ENCODE measurements at regions not wholly inside any gene's neighbourhood (a gene's known extent, or its start where the extent isn't known, plus 50 kb on each side); places are given as distances from the start of the nearest gene placed in this dataset.

GRCh38 chr13:65236841-65237418 is 1993.2 kb downstream of the PCDH9 start:
- DNase-seq, result no peak
- H3K36me3 Mint-ChIP-seq (ENCODE audit: insufficient read depth in 1 of 3, low read depth in 3 of 3), result peaks cover 9 to 27% (median 21%) of the 10 kb centered on the region in 3 experiments

More at GRCh38 chr13:65236841-65237418, 1993.2 kb downstream of the PCDH9 start:
- no peaks in the 10 kb centered on the region for H3K79me1 ChIP-seq (ENCODE audit: insufficient read depth, low read depth, low read length, poor library complexity, severe bottlenecking)
- H3K4me1 ChIP-seq (ENCODE audit: insufficient read depth, low read length), result no peaks in the 10 kb centered on the region
- no CpG with 5 or more reads among the region's 6 CpGs for WGBS (ENCODE audit: extremely low coverage, insufficient read length, low lambda C conversion rate)
- no peaks in the 10 kb centered on the region for H3K79me2 ChIP-seq (ENCODE audit: insufficient read depth, low read length)
- H3K27ac Mint-ChIP-seq, result peak overlapping the region in 1 of 3 experiments; percentile 94; a peak in 2 of 7 replicates
- no peaks in the 10 kb centered on the region for H3K23me2 ChIP-seq (ENCODE audit: insufficient read length, low read depth, low read length, poor library complexity, severe bottlenecking)
- H3K4me3 Mint-ChIP-seq, result no peak overlapping the region
- H3K23ac ChIP-seq (ENCODE audit: insufficient read length, low read depth, low read length), result no peak overlapping the region
- no peak overlapping the region for H2BK15ac ChIP-seq (ENCODE audit: low read depth, low read length)
- no peak overlapping the region for H2BK20ac ChIP-seq (ENCODE audit: low read depth, low read length, poor library complexity, severe bottlenecking)
- peaks cover 12 to 38% of the 10 kb centered on the region in 2 experiments for H3K9me3 Mint-ChIP-seq
- no peak overlapping the region for H2BK5ac ChIP-seq (ENCODE audit: insufficient read length, low read length)
- H3K4ac ChIP-seq (ENCODE audit: low read depth, low read length), result no peak overlapping the region
- H3K9me3 ChIP-seq (ENCODE audit: control insufficient read depth, low read depth, low read length), result peaks cover 8% of the 10 kb centered on the region
- no peak overlapping the region for H2AK5ac ChIP-seq (ENCODE audit: insufficient read length, low read length)
- H2BK120ac ChIP-seq (ENCODE audit: low read depth, low read length, poor library complexity, severe bottlenecking), result no peak overlapping the region
- H2BK12ac ChIP-seq (ENCODE audit: insufficient read length, low read depth, low read length), result no peak overlapping the region
- H4K8ac ChIP-seq (replicated peaks; ENCODE audit: insufficient read length, low read depth, low read length), result no peak overlapping the region
- H4K20me1 ChIP-seq (ENCODE audit: control insufficient read depth, insufficient read depth, insufficient read length), result no peaks in the 10 kb centered on the region
- H3K27me3 Mint-ChIP-seq (ENCODE audit: low read depth), result no peaks in the 10 kb centered on the region
- H3K4me2 ChIP-seq (ENCODE audit: insufficient read depth, insufficient read length, low read length), result no peak overlapping the region
- H4K91ac ChIP-seq (ENCODE audit: insufficient read length, low read depth, low read length), result no peak overlapping the region
- H2AFZ ChIP-seq (ENCODE audit: low read length), result no peak overlapping the region
- H3T11ph ChIP-seq (ENCODE audit: low read length), result no peak overlapping the region
- peaks cover 13 to 19% of the 10 kb centered on the region in 2 experiments for H3K4me1 Mint-ChIP-seq
- H3K27ac ChIP-seq (ENCODE audit: insufficient read length, low read depth, low read length), result no peak overlapping the region
- H4K5ac ChIP-seq (ENCODE audit: insufficient read length, low read depth, low read length), result no peak overlapping the region
- no peak overlapping the region for H3K9ac ChIP-seq (ENCODE audit: extremely low read depth, insufficient read length, low read length)
- TF ChIP-seq CTCF (conservative IDR thresholded peaks at IDR 0.05), result no peak
- H3K14ac ChIP-seq (ENCODE audit: insufficient read depth, low read length), result no peak overlapping the region
- H3K56ac ChIP-seq (ENCODE audit: insufficient read length, low read depth, low read length), result no peak overlapping the region
- no peak overlapping the region for H3K18ac ChIP-seq (ENCODE audit: insufficient read length, low read depth, low read length)
- no peaks in the 10 kb centered on the region for H3K27me3 ChIP-seq (ENCODE audit: insufficient read depth, low read length)
